Stimulated activated CD4-positive, alpha-beta T cell treated with anti-CD3 and anti-CD28 coated beads, TNF-alpha, amount 100 ng/mL, for 24 hours (primary cell): ENCODE measurements at regions not wholly inside any gene's neighbourhood (a gene's known extent, or its start where the extent isn't known, plus 50 kb on each side); places are given as distances from the start of the nearest gene placed in this dataset.

ENCODE experiments used
- DNase-seq, 3 experiments: peaks; one replicate each; pipeline ENCODE4 v3.0.0-alpha.2; 2020; ENCODE audit warnings: low read depth in 3 of 3

- DNase-seq: no peak
Measured at GRCh38 chr12:45587012-45587411, 142.5 kb upstream of the ARID2 start.

GRCh38 chr12:45587877-45588533 lies 141.5 kb upstream of the ARID2 start:
- no peak for DNase-seq

- DNase-seq: no peak
Measured at GRCh38 chr12:45590646-45591045, 138.9 kb upstream of the ARID2 start.

- no peak for DNase-seq
Measured at GRCh38 chr12:45591635-45592034, 137.9 kb upstream of the ARID2 start.

- no peak for DNase-seq
Measured at GRCh38 chr12:45596366-45596765, 133.1 kb upstream of the ARID2 start.

GRCh38 chr12:45598336-45598735 lies 131.2 kb upstream of the ARID2 start:
- DNase-seq: no peak

- DNase-seq: no peak
Measured at GRCh38 chr12:45598761-45599160, 130.7 kb upstream of the ARID2 start.

GRCh38 chr12:45599196-45599595 lies 130.3 kb upstream of the ARID2 start:
- no peak for DNase-seq

- DNase-seq: no peak
Measured at GRCh38 chr12:45601390-45601789, 128.1 kb upstream of the ARID2 start.

GRCh38 chr12:45601888-45602287 lies 127.6 kb upstream of the ARID2 start:
- no peak for DNase-seq

GRCh38 chr12:45605624-45606023 lies 123.9 kb upstream of the ARID2 start:
- DNase-seq: no peak

GRCh38 chr12:45611061-45611460 lies 118.4 kb upstream of the ARID2 start:
- no peak for DNase-seq

GRCh38 chr12:45611495-45611894 lies 118.0 kb upstream of the ARID2 start:
- no peak for DNase-seq

- DNase-seq: no peak
Measured at GRCh38 chr12:45612044-45612794, 117.3 kb upstream of the ARID2 start.

- no peak for DNase-seq
Measured at GRCh38 chr12:45613296-45613695, 116.2 kb upstream of the ARID2 start.

GRCh38 chr12:45613855-45614254 lies 115.7 kb upstream of the ARID2 start:
- no peak for DNase-seq

GRCh38 chr12:45615268-45615667 lies 114.2 kb upstream of the ARID2 start:
- no peak for DNase-seq

- DNase-seq: no peak
Measured at GRCh38 chr12:45619736-45620135, 109.8 kb upstream of the ARID2 start.

- DNase-seq: no peak
Measured at GRCh38 chr12:45621703-45622102, 107.8 kb upstream of the ARID2 start.

- no peak for DNase-seq
Measured at GRCh38 chr12:45622210-45622937, 107.1 kb upstream of the ARID2 start.

- no peak for DNase-seq
Measured at GRCh38 chr12:45623221-45623620, 106.3 kb upstream of the ARID2 start.

GRCh38 chr12:45623940-45624339 lies 105.6 kb upstream of the ARID2 start:
- DNase-seq: no peak

GRCh38 chr12:45626965-45627364 lies 102.5 kb upstream of the ARID2 start:
- no peak for DNase-seq
